PC-9 (cell line): ENCODE measurements at regions not wholly inside any gene's neighbourhood (a gene's known extent, or its start where the extent isn't known, plus 50 kb on each side); places are given as distances from the start of the nearest gene placed in this dataset.

ENCODE experiments used
- BruUV-seq: library from RNA; stranded (reverse); fragments of 400-500 nt; replicated peaks from 2 replicates; lab custom pipeline; 2021; lab: Mats Ljungman, UMichigan
- CTCF ChIA-PET: fragments of 300-600 bp; sonication (Branson Sonifier 250); formaldehyde crosslinking; loops from one replicate; lab custom pipeline; 2022; ENCODE audit warnings: antibody characterized with exemption; lab: Charles Lee
- POLR2A ChIA-PET: fragments of 300-600 bp; sonication (Branson Sonifier 250); formaldehyde crosslinking; loops from one replicate; lab custom pipeline; 2022; ENCODE audit warnings: antibody characterized with exemption; ENCODE audit not compliant: unreplicated experiment; lab: Charles Lee
- DNase-seq, 2 experiments: peaks; one replicate each; pipeline versions ENCODE4 v3.0.0 to v3.0.0-alpha.2; 2015 to 2022; ENCODE audit warnings: mixed read lengths in 1 of 2
- H2AFZ ChIP-seq: fragments of 200-600 bp; sonication (generic); 2 replicates; pipeline ENCODE4 v1.8.1; 2017; ENCODE audit warnings: antibody characterized with exemption
- H3F3A ChIP-seq: fragments of 200-600 bp; sonication (generic); 2 replicates; pipeline ENCODE4 v1.8.1; 2017; ENCODE audit warnings: antibody characterized with exemption, mild to moderate bottlenecking, low read depth; ENCODE audit not compliant: insufficient read depth
- H3K27ac ChIP-seq: fragments of 200-600 bp; sonication (generic); 2 replicates; pipeline ENCODE4 v1.6.1; 2016; ENCODE audit warnings: mixed run types
- H3K27me3 ChIP-seq: fragments of 200-600 bp; sonication (generic); 2 replicates; pipeline ENCODE4 v1.6.1; 2016; ENCODE audit warnings: low read depth, mixed run types; ENCODE audit not compliant: insufficient read depth
- H3K36me3 ChIP-seq: fragments of 200-600 bp; sonication (generic); 2 replicates; pipeline ENCODE4 v1.6.1; 2016; ENCODE audit warnings: low read depth, mixed run types
- H3K4me1 ChIP-seq: fragments of 200-600 bp; sonication (generic); replicated peaks from 2 replicates; pipeline ENCODE4 v1.6.1; 2016; ENCODE audit warnings: mixed run types; ENCODE audit not compliant: insufficient read depth
- H3K4me2 ChIP-seq: fragments of 200-600 bp; sonication (generic); 2 replicates; pipeline ENCODE4 v1.6.1; 2017; ENCODE audit warnings: mixed run types
- H3K4me3 ChIP-seq: fragments of 200-600 bp; sonication (generic); 2 replicates; pipeline ENCODE4 v1.6.1; 2016; ENCODE audit warnings: mixed run types
- H3K79me2 ChIP-seq: fragments of 200-600 bp; sonication (generic); 2 replicates; pipeline ENCODE4 v1.6.1; 2017; ENCODE audit warnings: low read depth, mixed run types
- H3K9me2 ChIP-seq: fragments of 200-600 bp; sonication (generic); 2 replicates; pipeline ENCODE4 v1.8.1; 2017; ENCODE audit warnings: mild to moderate bottlenecking; ENCODE audit not compliant: insufficient read depth
- H3K9me3 ChIP-seq: fragments of 200-600 bp; sonication (generic); 2 replicates; pipeline ENCODE4 v1.8.1; 2016; ENCODE audit warnings: low read depth; ENCODE audit not compliant: insufficient read depth
- H4K20me1 ChIP-seq: fragments of 200-600 bp; sonication (generic); 2 replicates; pipeline ENCODE4 v1.8.1; 2017; ENCODE audit not compliant: insufficient read depth
- CTCF ChIP-seq: fragments of 200-600 bp; sonication (generic); conservative IDR thresholded peaks from 2 replicates; pipeline ENCODE4 v1.6.1; 2017; ENCODE audit warnings: mixed run types, antibody characterized with exemption, mild to moderate bottlenecking, moderate library complexity
- EZH2 ChIP-seq: fragments of 200-600 bp; sonication (generic); IDR thresholded peaks from 2 replicates; pipeline ENCODE4 v1.8.0; 2017; ENCODE audit warnings: antibody characterized with exemption, low read depth
- intact Hi-C: fragments of 100-400 bp; cut with micrococcal nuclease; formaldehyde crosslinking; loops from one replicate; pipeline ENCODE4 v1.10.0; 2022; ENCODE audit not compliant: unreplicated experiment

- no TSS peak for BruUV-seq
Measured at GRCh38 chr2:104041351-104041750, 812.6 kb upstream of the POU3F3 start.

GRCh38 chr2:104043864-104044263 lies 810.1 kb upstream of the POU3F3 start:
- no peak overlapping the region for H3K4me3 ChIP-seq
- intact Hi-C loops: no loop called here
- no peaks in the 10 kb centered on the region for H3K36me3 ChIP-seq
- H3F3A ChIP-seq: no peaks in the 10 kb centered on the region
- no peaks in the 10 kb centered on the region for H3K4me1 ChIP-seq
- TF ChIP-seq CTCF: no peak
- no peak for TF ChIP-seq EZH2
- H3K9me3 ChIP-seq: no peaks in the 10 kb centered on the region
- no peaks in the 10 kb centered on the region for H3K79me2 ChIP-seq
- H3K4me2 ChIP-seq: no peak overlapping the region
- H3K27me3 ChIP-seq: no peaks in the 10 kb centered on the region
- H2AFZ ChIP-seq: peak overlapping the region; percentile 58; the same call in 1 of the 2 replicates
- no peak for DNase-seq
- no peaks in the 10 kb centered on the region for H3K9me2 ChIP-seq
- H4K20me1 ChIP-seq: no peaks in the 10 kb centered on the region
- no peak overlapping the region for H3K27ac ChIP-seq
- ChIA-PET POLR2A (no interaction called here), CTCF (no interaction called here)
- BruUV-seq: no TSS peak

More at GRCh38 chr2:104041351-104041750, 812.6 kb upstream of the POU3F3 start:
- Histone ChIP-seq H3K9me3 (no peaks in the 10 kb centered on the region), H4K20me1 (no peaks in the 10 kb centered on the region), H3K4me2 (no peak overlapping the region), H3K79me2 (no peaks in the 10 kb centered on the region), H3K4me1 (no peaks in the 10 kb centered on the region), H3F3A (no peaks in the 10 kb centered on the region), H3K27me3 (no peaks in the 10 kb centered on the region), H3K27ac (no peak overlapping the region), H3K36me3 (no peaks in the 10 kb centered on the region), H3K4me3 (no peak overlapping the region), H3K9me2 (no peaks in the 10 kb centered on the region), H2AFZ (no peak overlapping the region)
- POLR2A ChIA-PET: no interaction called here
- TF ChIP-seq EZH2 (no peak), CTCF (no peak)
- CTCF ChIA-PET: no interaction called here
- intact Hi-C loops: no loop called here
- no peak for DNase-seq

GRCh38 chr2:104045071-104045470 lies 808.8 kb upstream of the POU3F3 start:
- no peak overlapping the region for H3K4me2 ChIP-seq
- H3K4me3 ChIP-seq: no peak overlapping the region
- H3K27ac ChIP-seq: no peak overlapping the region
- no peaks in the 10 kb centered on the region for H4K20me1 ChIP-seq
- H3F3A ChIP-seq: no peaks in the 10 kb centered on the region
- H3K9me3 ChIP-seq: no peaks in the 10 kb centered on the region
- ChIA-PET POLR2A (no interaction called here), CTCF (no interaction called here)
- H3K36me3 ChIP-seq: no peaks in the 10 kb centered on the region
- no peaks in the 10 kb centered on the region for H3K79me2 ChIP-seq
- H3K9me2 ChIP-seq: no peaks in the 10 kb centered on the region
- no peaks in the 10 kb centered on the region for H3K27me3 ChIP-seq
- no peak for DNase-seq
- no peaks in the 10 kb centered on the region for H3K4me1 ChIP-seq
- no peak overlapping the region for H2AFZ ChIP-seq
- BruUV-seq: no TSS peak
- TF ChIP-seq EZH2 (no peak), CTCF (no peak)
- intact Hi-C loops: no loop called here
